Gastroesophageal sphincter (tissue), 4 donors: ENCODE measurements at regions not wholly inside any gene's neighbourhood (a gene's known extent, or its start where the extent isn't known, plus 50 kb on each side); places are given as distances from the start of the nearest gene placed in this dataset.

Experiments
- ATAC-seq: fragments of 150-250 bp; one replicate; pipeline ENCODE4 v1.9.1; 2016; ENCODE audit warnings: mild to moderate bottlenecking, moderate library complexity
- H3K27ac ChIP-seq, 4 donors: fragments of 200-600 bp; sonication (generic) in 3 of 4; 1 replicate in 3 of 4; 2 replicates in 1 of 4; pipeline ENCODE4 v1.5.1; 2016 to 2019
- H3K27me3 ChIP-seq: fragments of 200-600 bp; sonication (generic); one replicate; pipeline ENCODE4 v1.5.1; 2019
- H3K36me3 ChIP-seq, 2 donors: fragments of 200-600 bp; sonication (generic); one replicate each; pipeline ENCODE4 v1.5.1; 2019; ENCODE audit warnings: control low read depth in 1 of 2
- H3K4me1 ChIP-seq, 3 donors: fragments of 200-600 bp; sonication (generic); 1 replicate in 2 of 3; 2 replicates in 1 of 3; pipeline ENCODE4 v1.5.1; 2016 to 2019; ENCODE audit warnings: control low read depth in 2 of 3
- H3K4me3 ChIP-seq, 2 donors: fragments of 200-600 bp; sonication (generic); one replicate each; pipeline ENCODE4 v1.5.1; 2019; ENCODE audit warnings: mild to moderate bottlenecking in 1 of 2, moderate library complexity in 1 of 2
- H3K9me3 ChIP-seq, 3 donors: fragments of 200-600 bp; sonication (generic); one replicate each; pipeline ENCODE4 v1.5.1; 2017 to 2019; ENCODE audit warnings: control low read depth in 2 of 3
- EP300 ChIP-seq: sonication (generic); formaldehyde crosslinking; IDR thresholded peaks from one replicate; pipeline ENCODE4 v1.6.1; 2017; ENCODE audit warnings: antibody characterized with exemption, mild to moderate bottlenecking
- POLR2A ChIP-seq, 2 donors: fragments of 450-650 bp; IDR thresholded peaks; one replicate each; pipeline ENCODE4 v1.6.1; 2017; ENCODE audit warnings: antibody characterized with exemption in 2 of 2, mild to moderate bottlenecking in 2 of 2, moderate library complexity in 1 of 2
- POLR2AphosphoS5 ChIP-seq: sonication (generic); formaldehyde crosslinking; IDR thresholded peaks from one replicate; pipeline ENCODE4 v1.6.1; 2017; ENCODE audit warnings: antibody characterized with exemption
- WGBS, 2 donors: methylation state at CpG; one replicate each; pipeline ENCODE4 v1.1.5; 2018; ENCODE audit warnings: low coverage in 1 of 2; 5-methylcytosine and 5-hydroxymethylcytosine counted together
- TF ChIP-seq, protein P1 (sequence below), 4 experiments: fragments of 200-600 bp in 2 of 4; fragments of 450-650 bp in 2 of 4; sonication (generic) in 1 of 4; IDR thresholded peaks; one replicate each; pipeline ENCODE4 v1.5.1; 2017 to 2019; ENCODE audit warnings: antibody characterized with exemption in 4 of 4, mild to moderate bottlenecking in 2 of 4, moderate library complexity in 2 of 4

DNA sequence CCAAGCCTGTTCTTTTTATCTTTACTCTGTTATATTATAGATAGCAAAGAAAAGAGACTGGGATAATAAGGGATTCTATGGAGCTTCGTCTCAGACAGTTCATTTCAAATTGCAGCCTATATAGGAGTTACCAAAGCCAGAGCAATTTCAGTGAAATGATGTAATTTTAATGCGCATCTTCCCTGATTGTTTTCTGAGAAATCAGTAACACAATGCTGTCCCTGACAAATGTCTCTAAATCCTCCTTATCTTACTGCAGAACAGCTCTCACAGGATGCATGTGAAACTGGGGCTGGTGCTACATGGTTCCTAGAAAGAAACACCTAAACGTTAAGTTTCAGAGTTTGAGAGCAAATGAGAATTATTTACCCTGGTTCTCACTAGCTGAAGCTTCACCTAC, 467.9 kb upstream of the ANO3 start:
- H3K27me3 ChIP-seq = no peaks in the 10 kb centered on the region
- TF ChIP-seq EP300 = no peak
- TF ChIP-seq POLR2A (IDR thresholded peaks at IDR 0.05) = no peak
- no peak for TF ChIP-seq POLR2AphosphoS5
- TF ChIP-seq, protein P1, sequence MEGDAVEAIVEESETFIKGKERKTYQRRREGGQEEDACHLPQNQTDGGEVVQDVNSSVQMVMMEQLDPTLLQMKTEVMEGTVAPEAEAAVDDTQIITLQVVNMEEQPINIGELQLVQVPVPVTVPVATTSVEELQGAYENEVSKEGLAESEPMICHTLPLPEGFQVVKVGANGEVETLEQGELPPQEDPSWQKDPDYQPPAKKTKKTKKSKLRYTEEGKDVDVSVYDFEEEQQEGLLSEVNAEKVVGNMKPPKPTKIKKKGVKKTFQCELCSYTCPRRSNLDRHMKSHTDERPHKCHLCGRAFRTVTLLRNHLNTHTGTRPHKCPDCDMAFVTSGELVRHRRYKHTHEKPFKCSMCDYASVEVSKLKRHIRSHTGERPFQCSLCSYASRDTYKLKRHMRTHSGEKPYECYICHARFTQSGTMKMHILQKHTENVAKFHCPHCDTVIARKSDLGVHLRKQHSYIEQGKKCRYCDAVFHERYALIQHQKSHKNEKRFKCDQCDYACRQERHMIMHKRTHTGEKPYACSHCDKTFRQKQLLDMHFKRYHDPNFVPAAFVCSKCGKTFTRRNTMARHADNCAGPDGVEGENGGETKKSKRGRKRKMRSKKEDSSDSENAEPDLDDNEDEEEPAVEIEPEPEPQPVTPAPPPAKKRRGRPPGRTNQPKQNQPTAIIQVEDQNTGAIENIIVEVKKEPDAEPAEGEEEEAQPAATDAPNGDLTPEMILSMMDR (IDR thresholded peaks at IDR 0.05) = no peak
- no peak overlapping the region for H3K4me3 ChIP-seq
- 68 to 74% methylated on average over 3 of the region's 3 CpGs for WGBS, 2 donors
- H3K9me3 ChIP-seq = no peaks in the 10 kb centered on the region
- H3K36me3 ChIP-seq = no peaks in the 10 kb centered on the region
- no peaks in the 10 kb centered on the region for H3K4me1 ChIP-seq
- no peak for ATAC-seq
- H3K27ac ChIP-seq = no peak overlapping the region

DNA sequence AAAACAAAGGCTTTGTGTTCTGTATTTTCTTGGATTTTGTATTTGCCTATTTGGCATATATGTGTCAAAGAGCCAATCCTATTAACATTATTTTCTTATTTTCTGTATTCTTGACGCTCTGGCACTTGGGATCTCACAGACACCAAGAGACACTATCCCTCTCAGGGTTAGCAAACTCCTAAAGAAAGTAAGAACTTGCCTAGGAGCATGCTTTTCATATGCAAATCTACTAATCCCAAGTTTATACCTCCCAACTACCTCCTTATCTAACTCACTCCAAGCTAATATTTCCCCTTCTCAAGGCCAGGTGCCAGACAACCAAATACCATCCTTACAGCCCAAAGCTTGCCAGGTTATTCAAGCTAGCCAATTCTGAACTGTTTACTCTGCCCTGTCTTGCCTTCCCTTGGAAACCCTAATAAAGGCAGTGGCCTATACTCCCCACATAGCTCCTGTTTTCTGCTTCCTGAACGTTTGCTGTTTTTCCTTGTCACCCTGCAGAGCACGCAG, 455.4 kb upstream of the ANO3 start:
- no peak overlapping the region for H3K27ac ChIP-seq
- no peaks in the 10 kb centered on the region for H3K27me3 ChIP-seq
- whole genome bisulfite sequencing, 2 donors = 53 to 76% methylated on average over 3 of the region's 3 CpGs
- ATAC-seq = no peak
- H3K4me1 ChIP-seq = no peaks in the 10 kb centered on the region
- no peaks in the 10 kb centered on the region for H3K9me3 ChIP-seq
- TF ChIP-seq, protein P1 (IDR thresholded peaks at IDR 0.05) = no peak
- no peak for TF ChIP-seq EP300
- no peak for TF ChIP-seq POLR2A (IDR thresholded peaks at IDR 0.05)
- TF ChIP-seq POLR2AphosphoS5 = no peak
- H3K36me3 ChIP-seq = no peaks in the 10 kb centered on the region
- H3K4me3 ChIP-seq = no peak overlapping the region

- no peak for ATAC-seq
- TF ChIP-seq, protein P1 (IDR thresholded peaks at IDR 0.05) = no peak
- TF ChIP-seq POLR2A (IDR thresholded peaks at IDR 0.05) = no peak
- TF ChIP-seq POLR2AphosphoS5 = no peak
- no peak for TF ChIP-seq EP300
- WGBS, 2 donors = 76 to 88% methylated on average over 3 of the region's 3 CpGs
- H3K36me3 ChIP-seq = no peaks in the 10 kb centered on the region
- no peak overlapping the region for H3K27ac ChIP-seq
- H3K4me1 ChIP-seq = no peaks in the 10 kb centered on the region
- H3K27me3 ChIP-seq = no peaks in the 10 kb centered on the region
- H3K9me3 ChIP-seq = no peaks in the 10 kb centered on the region
- H3K4me3 ChIP-seq = no peak overlapping the region
These were observed 445.9 kb upstream of the ANO3 start for GRCh38 chr11:25886036-25886435.

DNA sequence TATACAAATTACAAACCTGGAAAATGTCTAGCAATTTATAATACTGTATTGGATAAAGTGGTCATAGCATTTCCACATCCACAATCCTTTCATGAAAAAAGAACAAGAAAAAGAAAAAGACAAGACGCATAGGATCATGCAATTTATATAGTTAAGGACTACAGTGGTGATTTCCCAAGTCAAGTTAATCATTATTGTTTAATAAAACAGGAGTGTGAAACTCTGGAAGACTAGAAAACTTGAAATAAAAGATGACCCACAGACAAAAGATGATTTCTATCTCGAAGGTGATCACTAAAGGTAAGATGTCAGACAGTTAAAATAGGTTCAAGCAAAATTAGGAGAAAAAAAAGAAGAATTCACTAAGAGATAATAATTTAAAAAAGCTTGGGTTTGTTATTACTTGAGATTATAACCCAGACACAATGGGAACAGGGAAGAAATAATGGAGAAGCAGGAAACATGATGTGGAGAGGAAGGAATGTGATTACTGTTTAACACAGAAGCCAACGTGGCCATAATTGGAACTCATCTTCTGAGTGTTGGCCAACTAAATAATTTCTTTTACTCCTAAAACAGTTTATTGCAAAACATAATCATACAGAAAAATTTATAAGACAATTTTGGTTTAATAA, 441.2 kb upstream of the ANO3 start:
- WGBS, 2 donors = 50 to 63% methylated on average over 2 to 3 of the region's 3 CpGs
- no peaks in the 10 kb centered on the region for H3K4me1 ChIP-seq
- H3K27ac ChIP-seq = no peak overlapping the region
- H3K9me3 ChIP-seq = no peaks in the 10 kb centered on the region
- no peaks in the 10 kb centered on the region for H3K36me3 ChIP-seq
- no peak for ATAC-seq
- H3K4me3 ChIP-seq = no peak overlapping the region
- no peaks in the 10 kb centered on the region for H3K27me3 ChIP-seq
- TF ChIP-seq, protein P1 (IDR thresholded peaks at IDR 0.05) = no peak
- TF ChIP-seq POLR2A (IDR thresholded peaks at IDR 0.05) (no peak), EP300 (no peak), POLR2AphosphoS5 (no peak)

GRCh38 chr11:25891960-25892359, 440.0 kb upstream of the ANO3 start:
- Histone ChIP-seq H3K9me3 (no peaks in the 10 kb centered on the region), H3K27me3 (no peaks in the 10 kb centered on the region), H3K36me3 (no peaks in the 10 kb centered on the region), H3K4me3 (no peak overlapping the region), H3K4me1 (no peaks in the 10 kb centered on the region), H3K27ac (no peak overlapping the region)
- no peak for ATAC-seq
- TF ChIP-seq POLR2AphosphoS5 (no peak), EP300 (no peak), POLR2A (IDR thresholded peaks at IDR 0.05) (no peak)
- TF ChIP-seq, protein P1 (IDR thresholded peaks at IDR 0.05) = no peak
- WGBS, 2 donors = 100% methylated on average over 1 of the region's 1 CpG
